ENCODE measurements at regions not wholly inside any gene's neighbourhood (a gene's known extent, or its start where the extent isn't known, plus 50 kb on each side); places are given as distances from the start of the nearest gene placed in this dataset.

GRCh38 chr4:183763990-183764754 lies 105.1 kb downstream of the TRAPPC11 start:
- TF ChIP-seq, protein P1, sequence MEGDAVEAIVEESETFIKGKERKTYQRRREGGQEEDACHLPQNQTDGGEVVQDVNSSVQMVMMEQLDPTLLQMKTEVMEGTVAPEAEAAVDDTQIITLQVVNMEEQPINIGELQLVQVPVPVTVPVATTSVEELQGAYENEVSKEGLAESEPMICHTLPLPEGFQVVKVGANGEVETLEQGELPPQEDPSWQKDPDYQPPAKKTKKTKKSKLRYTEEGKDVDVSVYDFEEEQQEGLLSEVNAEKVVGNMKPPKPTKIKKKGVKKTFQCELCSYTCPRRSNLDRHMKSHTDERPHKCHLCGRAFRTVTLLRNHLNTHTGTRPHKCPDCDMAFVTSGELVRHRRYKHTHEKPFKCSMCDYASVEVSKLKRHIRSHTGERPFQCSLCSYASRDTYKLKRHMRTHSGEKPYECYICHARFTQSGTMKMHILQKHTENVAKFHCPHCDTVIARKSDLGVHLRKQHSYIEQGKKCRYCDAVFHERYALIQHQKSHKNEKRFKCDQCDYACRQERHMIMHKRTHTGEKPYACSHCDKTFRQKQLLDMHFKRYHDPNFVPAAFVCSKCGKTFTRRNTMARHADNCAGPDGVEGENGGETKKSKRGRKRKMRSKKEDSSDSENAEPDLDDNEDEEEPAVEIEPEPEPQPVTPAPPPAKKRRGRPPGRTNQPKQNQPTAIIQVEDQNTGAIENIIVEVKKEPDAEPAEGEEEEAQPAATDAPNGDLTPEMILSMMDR (IDR thresholded peaks at IDR 0.05; ENCODE audit: low read depth, low read length): no peak

GRCh38 chr4:183765251-183765911 lies 106.3 kb downstream of the TRAPPC11 start:
- no peak overlapping the region for H3K4me3 ChIP-seq (ENCODE audit: low read depth, low read length)
- TF ChIP-seq, protein P1 (IDR thresholded peaks at IDR 0.05; ENCODE audit: low read depth, low read length): no peak

More at GRCh38 chr4:183763990-183764754, 105.1 kb downstream of the TRAPPC11 start:
- H3K4me3 ChIP-seq (ENCODE audit: low read depth, low read length): no peak overlapping the region

- no peak overlapping the region for H3K4me3 ChIP-seq (ENCODE audit: low read depth, low read length)
- TF ChIP-seq, protein P1 (IDR thresholded peaks at IDR 0.05; ENCODE audit: low read depth, low read length): no peak
Measured at GRCh38 chr4:183766140-183766539, 107.0 kb downstream of the TRAPPC11 start.

GRCh38 chr4:183770906-183771305 lies 111.8 kb downstream of the TRAPPC11 start:
- no peak overlapping the region for H3K4me3 ChIP-seq (ENCODE audit: low read depth, low read length)
- TF ChIP-seq, protein P1 (IDR thresholded peaks at IDR 0.05; ENCODE audit: low read depth, low read length): no peak

DNA sequence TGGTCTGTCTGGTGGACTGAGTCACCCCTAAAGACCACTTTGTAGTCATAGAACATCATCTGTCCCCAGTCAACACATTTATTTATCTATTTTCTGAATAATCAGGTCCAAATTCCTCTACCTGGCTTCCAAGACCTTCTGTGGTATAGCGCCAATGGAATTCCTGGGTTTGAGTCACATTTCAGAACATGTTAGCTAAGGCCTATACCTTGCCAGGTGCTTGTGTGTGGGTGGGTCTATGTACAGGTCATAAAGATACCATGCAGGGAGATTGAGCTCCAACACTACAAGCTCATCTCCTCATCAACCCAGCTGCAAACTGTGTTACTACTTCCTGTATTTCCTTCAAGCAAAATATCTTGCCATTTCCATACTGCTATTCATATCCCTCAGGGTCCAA lies 113.3 kb downstream of the TRAPPC11 start:
- TF ChIP-seq, protein P1 (IDR thresholded peaks at IDR 0.05; ENCODE audit: low read depth, low read length): no peak
- no peak overlapping the region for H3K4me3 ChIP-seq (ENCODE audit: low read depth, low read length)

GRCh38 chr4:183773790-183774189 lies 114.7 kb downstream of the TRAPPC11 start:
- H3K4me3 ChIP-seq (ENCODE audit: low read depth, low read length): no peak overlapping the region
- TF ChIP-seq, protein P1 (IDR thresholded peaks at IDR 0.05; ENCODE audit: low read depth, low read length): no peak

GRCh38 chr4:183783306-183783705 lies 121.8 kb upstream of the STOX2 start:
- H3K4me3 ChIP-seq (ENCODE audit: low read depth, low read length): no peak overlapping the region

More at GRCh38 chr4:183783306-183783705, 121.8 kb upstream of the STOX2 start:
- TF ChIP-seq, protein P1 (IDR thresholded peaks at IDR 0.05; ENCODE audit: low read depth, low read length): no peak

Data from WI38 (cell line).